ACHN (cell line): ENCODE measurements at regions not wholly inside any gene's neighbourhood (a gene's known extent, or its start where the extent isn't known, plus 50 kb on each side); places are given as distances from the start of the nearest gene placed in this dataset.
"Not testable (repeated sequence)": the region's sequence is repeated elsewhere in the genome, so short reads cannot be mapped to it uniquely, and the experiment has no call there.

Source experiments
- DNase-seq: peaks from one replicate; pipeline ENCODE4 v3.0.0-alpha.2; 2015
- in situ Hi-C: cut with HindIII; loops from 2 replicates; pipeline ENCODE4 v1.10.0; 2017; ENCODE audit warnings: low sequenced_read_pairs, low pct_ligation_motif_present, low pct_unique_long_range_greater_than_20kb

GRCh38 chr5:112472614-112473013, 53.5 kb upstream of the EPB41L4A start:
- in situ Hi-C loops: no loop called here
- no peak for DNase-seq

GRCh38 chr5:112473989-112474388, 54.9 kb upstream of the EPB41L4A start:
- no peak for DNase-seq
- in situ Hi-C loops: no loop called here

GRCh38 chr5:112475747-112476365, 56.8 kb upstream of the EPB41L4A start:
- DNase-seq: no peak
- in situ Hi-C loops: no loop called here

GRCh38 chr5:112479418-112479817, 60.3 kb upstream of the EPB41L4A start:
- no peak for DNase-seq
- in situ Hi-C loops: no loop called here

GRCh38 chr5:112480501-112480900, 61.4 kb upstream of the EPB41L4A start:
- in situ Hi-C loops: no loop called here
- no peak for DNase-seq

GRCh38 chr5:112483704-112484103, 64.6 kb upstream of the EPB41L4A start:
- no peak for DNase-seq
- in situ Hi-C loops: no loop called here

GRCh38 chr5:112485934-112486355, 66.9 kb upstream of the EPB41L4A start:
- DNase-seq: no peak
- in situ Hi-C loops: no loop called here

GRCh38 chr5:112491257-112491656, 72.2 kb upstream of the EPB41L4A start:
- DNase-seq: no peak
- in situ Hi-C loops: no loop called here

- in situ Hi-C loops: no loop called here
- peak; percentile 64 for DNase-seq
Observed at GRCh38 chr5:112492291-112492690, 73.2 kb upstream of the EPB41L4A start.

- DNase-seq, in situ Hi-C loops: not testable (repeated sequence)
Observed at GRCh38 chr5:112503749-112504501, 84.8 kb upstream of the EPB41L4A start.

GRCh38 chr5:112509097-112509496, 90.0 kb upstream of the EPB41L4A start:
- DNase-seq, in situ Hi-C loops: not testable (repeated sequence)

- DNase-seq: peak; percentile 23
Observed at GRCh38 chr5:112511920-112512319, 92.8 kb upstream of the EPB41L4A start.

GRCh38 chr5:112512901-112513300, 93.8 kb upstream of the EPB41L4A start:
- in situ Hi-C loops: no loop called here
- DNase-seq: no peak

More at GRCh38 chr5:112511920-112512319, 92.8 kb upstream of the EPB41L4A start:
- in situ Hi-C loops: no loop called here

- no peak for DNase-seq
- in situ Hi-C loops: no loop called here
Observed at GRCh38 chr5:112514111-112514510, 95.0 kb upstream of the EPB41L4A start.

GRCh38 chr5:112520474-112520873, 101.4 kb upstream of the EPB41L4A start:
- in situ Hi-C loops, DNase-seq: not testable (repeated sequence)

- in situ Hi-C loops, DNase-seq: not testable (repeated sequence)
Observed at GRCh38 chr5:112522891-112523673, 104.0 kb upstream of the EPB41L4A start.

- in situ Hi-C loops, DNase-seq: not testable (repeated sequence)
Observed at GRCh38 chr5:112523674-112524263, 104.7 kb upstream of the EPB41L4A start.

GRCh38 chr5:112525217-112525616, 106.1 kb upstream of the EPB41L4A start:
- in situ Hi-C loops: no loop called here
- no peak for DNase-seq

- no peak for DNase-seq
- in situ Hi-C loops: no loop called here
Observed at GRCh38 chr5:112528928-112529327, 109.9 kb upstream of the EPB41L4A start.
